ENCODE measurements at regions not wholly inside any gene's neighbourhood (a gene's known extent, or its start where the extent isn't known, plus 50 kb on each side); places are given as distances from the start of the nearest gene placed in this dataset.

GRCh38 chr6:19530188-19530587 is 307.0 kb upstream of the ID4 start:
- H3K27ac ChIP-seq (ENCODE audit: low read length) = no peak overlapping the region
- H3K4me3 ChIP-seq (ENCODE audit: low read length) = no peak overlapping the region
- no peaks in the 10 kb centered on the region for H3F3A ChIP-seq (ENCODE audit: insufficient read depth, low read length, poor library complexity, severe bottlenecking)
- no peaks in the 10 kb centered on the region for H3K27me3 ChIP-seq (ENCODE audit: insufficient read depth, low read depth, low read length)
- H4K20me1 ChIP-seq (ENCODE audit: insufficient read depth) = no peaks in the 10 kb centered on the region
- TF ChIP-seq SMC3 (conservative IDR thresholded peaks at IDR 0.05; ENCODE audit: poor library complexity) = no peak
- no peak for TF ChIP-seq POLR2AphosphoS5 (IDR thresholded peaks at IDR 0.05)
- TF ChIP-seq RAD21 (conservative IDR thresholded peaks at IDR 0.05) = no peak
- no peak for TF ChIP-seq MXI1 (conservative IDR thresholded peaks at IDR 0.05; ENCODE audit: poor library complexity, severe bottlenecking)
- no peak for TF ChIP-seq CTCF (IDR thresholded peaks at IDR 0.05; ENCODE audit: poor library complexity, severe bottlenecking)
- no peak for TF ChIP-seq REST (IDR thresholded peaks at IDR 0.05; ENCODE audit: borderline replicate concordance)
- TF ChIP-seq EZH2 (IDR thresholded peaks at IDR 0.05; ENCODE audit: borderline replicate concordance, insufficient read depth, low read length, poor library complexity, severe bottlenecking) = no peak
- TF ChIP-seq EP300 (conservative IDR thresholded peaks at IDR 0.05; ENCODE audit: poor library complexity, severe bottlenecking) = no peak
- TF ChIP-seq TAF1 (IDR thresholded peaks at IDR 0.05; ENCODE audit: low read depth) = no peak
- H3K4me2 ChIP-seq (ENCODE audit: low read length) = no peak overlapping the region
- H3K9me2 ChIP-seq (ENCODE audit: insufficient read depth, low read length) = no peaks in the 10 kb centered on the region
- no peaks in the 10 kb centered on the region for H3K79me2 ChIP-seq (replicated peaks; ENCODE audit: insufficient read depth, low read length)
- no peaks in the 10 kb centered on the region for H3K9me3 ChIP-seq (ENCODE audit: low read length)
- H3K36me3 ChIP-seq (ENCODE audit: insufficient read depth, low read length) = no peaks in the 10 kb centered on the region
- no peak overlapping the region for H2AFZ ChIP-seq (ENCODE audit: low read depth, low read length)
- H3K9ac ChIP-seq (ENCODE audit: low read length) = no peak overlapping the region

GRCh38 chr6:19535351-19535750 is 301.8 kb upstream of the ID4 start:
- Histone ChIP-seq H3K27me3 (ENCODE audit: insufficient read depth, low read depth, low read length) (no peaks in the 10 kb centered on the region), H3K4me3 (ENCODE audit: low read length) (no peak overlapping the region), H3K36me3 (ENCODE audit: insufficient read depth, low read length) (no peaks in the 10 kb centered on the region), H3F3A (ENCODE audit: insufficient read depth, low read length, poor library complexity, severe bottlenecking) (no peaks in the 10 kb centered on the region), H3K79me2 (replicated peaks; ENCODE audit: insufficient read depth, low read length) (no peaks in the 10 kb centered on the region), H3K9ac (ENCODE audit: low read length) (no peak overlapping the region), H3K9me2 (ENCODE audit: insufficient read depth, low read length) (no peaks in the 10 kb centered on the region), H3K9me3 (ENCODE audit: low read length) (no peaks in the 10 kb centered on the region), H3K4me2 (ENCODE audit: low read length) (no peak overlapping the region), H2AFZ (ENCODE audit: low read depth, low read length) (no peak overlapping the region), H3K27ac (ENCODE audit: low read length) (no peak overlapping the region), H4K20me1 (ENCODE audit: insufficient read depth) (no peaks in the 10 kb centered on the region)
- TF ChIP-seq REST (IDR thresholded peaks at IDR 0.05; ENCODE audit: borderline replicate concordance) = no peak
